HFFc6 (cell line): ENCODE measurements at regions not wholly inside any gene's neighbourhood (a gene's known extent, or its start where the extent isn't known, plus 50 kb on each side); places are given as distances from the start of the nearest gene placed in this dataset.
"Not testable (repeated sequence)": the region's sequence is repeated elsewhere in the genome, so short reads cannot be mapped to it uniquely, and the experiment has no call there.

ENCODE experiments used
- DNase-seq: peaks from one replicate; pipeline ENCODE4 v3.0.0-alpha.2; 2018
- H3K27ac Mint-ChIP-seq: 2 replicates; pipeline ENCODE4 v1.8.0; 2020; ENCODE audit warnings: mild to moderate bottlenecking, mixed read lengths
- H3K27me3 Mint-ChIP-seq: 2 replicates; pipeline ENCODE4 v1.8.0; 2021; ENCODE audit warnings: mild to moderate bottlenecking, moderate library complexity, mixed read lengths; ENCODE audit not compliant: insufficient read depth
- H3K36me3 Mint-ChIP-seq: 2 replicates; pipeline ENCODE4 v1.8.0; 2021; ENCODE audit warnings: low read depth, mixed read lengths
- H3K4me1 Mint-ChIP-seq: 2 replicates; pipeline ENCODE4 v1.8.0; 2020; ENCODE audit warnings: low read depth, mixed read lengths
- H3K4me3 Mint-ChIP-seq: 2 replicates; pipeline ENCODE4 v1.8.0; 2020; ENCODE audit warnings: mild to moderate bottlenecking, moderate library complexity, mixed read lengths
- H3K9me3 Mint-ChIP-seq: 2 replicates; pipeline ENCODE4 v1.8.0; 2020; ENCODE audit warnings: mild to moderate bottlenecking, mixed read lengths
- CTCF ChIP-seq: fragments of 200-600 bp; sonication (generic); IDR thresholded peaks from 2 replicates; pipeline ENCODE4 v1.5.0; 2021; ENCODE audit warnings: antibody characterized with exemption, mild to moderate bottlenecking

- Mint-ChIP-seq H3K36me3 (no peaks in the 10 kb centered on the region), H3K9me3 (no peaks in the 10 kb centered on the region), H3K27ac (no peak overlapping the region), H3K27me3 (peaks cover 36% of the 10 kb centered on the region), H3K4me3 (no peak overlapping the region), H3K4me1 (no peaks in the 10 kb centered on the region)
- no peak for TF ChIP-seq CTCF
- DNase-seq = no peak
Measured at GRCh38 chr3:13138833-13139145, 65.6 kb upstream of the IQSEC1 start.

- no peaks in the 10 kb centered on the region for H3K36me3 Mint-ChIP-seq
- peaks cover 37% of the 10 kb centered on the region for H3K27me3 Mint-ChIP-seq
- no peak overlapping the region for H3K4me3 Mint-ChIP-seq
- no peak for TF ChIP-seq CTCF
- no peak for DNase-seq
- H3K4me1 Mint-ChIP-seq = no peaks in the 10 kb centered on the region
- H3K9me3 Mint-ChIP-seq = no peaks in the 10 kb centered on the region
- H3K27ac Mint-ChIP-seq = no peak overlapping the region
Measured at GRCh38 chr3:13137941-13138832, 65.0 kb upstream of the IQSEC1 start.

- H3K27me3 Mint-ChIP-seq = peaks cover 38% of the 10 kb centered on the region
- not testable (repeated sequence) for H3K36me3 Mint-ChIP-seq, H3K27ac Mint-ChIP-seq, H3K9me3 Mint-ChIP-seq, H3K4me3 Mint-ChIP-seq, H3K4me1 Mint-ChIP-seq, DNase-seq
Measured at GRCh38 chr3:13136848-13137247, 63.6 kb upstream of the IQSEC1 start.

GRCh38 chr3:13136426-13136825, 63.2 kb upstream of the IQSEC1 start:
- H3K4me3 Mint-ChIP-seq = no peak overlapping the region
- peaks cover 42% of the 10 kb centered on the region for H3K27me3 Mint-ChIP-seq
- H3K9me3 Mint-ChIP-seq = no peaks in the 10 kb centered on the region
- no peak overlapping the region for H3K27ac Mint-ChIP-seq
- DNase-seq = no peak
- TF ChIP-seq CTCF = no peak
- H3K36me3 Mint-ChIP-seq = no peaks in the 10 kb centered on the region
- no peaks in the 10 kb centered on the region for H3K4me1 Mint-ChIP-seq

- peaks cover 43% of the 10 kb centered on the region for H3K27me3 Mint-ChIP-seq
- H3K4me1 Mint-ChIP-seq = no peaks in the 10 kb centered on the region
- no peaks in the 10 kb centered on the region for H3K36me3 Mint-ChIP-seq
- no peaks in the 10 kb centered on the region for H3K9me3 Mint-ChIP-seq
- no peak for DNase-seq
- no peak overlapping the region for H3K27ac Mint-ChIP-seq
- no peak overlapping the region for H3K4me3 Mint-ChIP-seq
- TF ChIP-seq CTCF = no peak
Measured at GRCh38 chr3:13135811-13136321, 62.6 kb upstream of the IQSEC1 start.

- DNase-seq = no peak
- Mint-ChIP-seq H3K9me3 (no peaks in the 10 kb centered on the region), H3K4me3 (no peak overlapping the region), H3K27me3 (peaks cover 44% of the 10 kb centered on the region), H3K27ac (no peak overlapping the region), H3K36me3 (no peaks in the 10 kb centered on the region), H3K4me1 (no peaks in the 10 kb centered on the region)
- no peak for TF ChIP-seq CTCF
Measured at GRCh38 chr3:13135251-13135810, 62.1 kb upstream of the IQSEC1 start.
